HG03064 (cell line): ENCODE measurements at regions not wholly inside any gene's neighbourhood (a gene's known extent, or its start where the extent isn't known, plus 50 kb on each side); places are given as distances from the start of the nearest gene placed in this dataset.
"Not testable (repeated sequence)": the region's sequence is repeated elsewhere in the genome, so short reads cannot be mapped to it uniquely, and the experiment has no call there.

Experiments
- ATAC-seq: cut with Tn5 transposase; IDR thresholded peaks from one replicate; pipeline ENCODE4 v1.9.1; 2021; ENCODE audit warnings: low read depth; ENCODE audit not compliant: unreplicated experiment

GRCh38 chr13:50129081-50129705 lies 113.9 kb downstream of the KCNRG start:
- no peak for ATAC-seq

- ATAC-seq = no peak
Observed at GRCh38 chr13:50129706-50130122, 114.5 kb downstream of the KCNRG start.

DNA sequence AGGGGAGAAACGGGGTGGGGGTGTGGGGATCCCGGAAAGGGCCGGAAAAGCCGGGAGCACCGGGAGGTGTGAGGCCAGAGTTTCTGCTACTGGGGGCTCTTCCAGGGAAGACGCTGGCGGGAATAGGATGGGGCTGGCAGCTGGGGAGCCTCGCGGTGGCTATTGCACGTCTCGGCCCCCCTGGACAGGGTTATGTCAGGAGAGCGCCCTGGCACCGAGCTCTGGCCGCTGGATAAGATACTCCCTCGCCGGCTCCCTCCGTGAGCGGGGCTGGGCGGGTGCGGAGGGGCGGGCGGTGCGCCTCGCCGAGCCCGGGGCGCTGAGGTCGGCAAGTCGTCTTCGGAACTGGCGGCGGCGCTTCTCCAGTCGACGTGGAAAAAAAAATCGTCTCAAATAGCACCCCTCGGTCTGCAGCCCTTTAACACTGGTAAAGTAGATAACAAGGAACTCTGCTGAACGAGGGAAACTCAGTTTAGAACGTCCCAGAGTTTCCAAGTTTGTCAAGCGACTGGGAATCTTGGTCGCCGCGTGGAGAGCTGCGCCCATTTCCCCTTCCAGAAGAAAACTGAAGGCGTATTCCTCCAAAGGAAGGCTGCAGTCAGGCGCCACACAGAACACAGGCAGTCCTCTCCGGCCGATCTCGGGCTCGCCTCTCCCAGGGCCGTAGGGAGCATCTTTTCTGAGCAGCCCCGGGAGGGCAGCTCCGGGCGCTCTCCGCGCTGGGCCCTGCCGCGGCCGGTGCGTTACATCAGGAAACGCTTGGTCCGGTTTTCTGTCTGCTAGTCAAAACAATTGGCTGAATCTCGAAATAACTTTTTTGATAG lies 115.1 kb downstream of the KCNRG start:
- ATAC-seq = no peak

- ATAC-seq = no peak
Observed at GRCh38 chr13:50131920-50132903, 117.0 kb downstream of the KCNRG start.

DNA sequence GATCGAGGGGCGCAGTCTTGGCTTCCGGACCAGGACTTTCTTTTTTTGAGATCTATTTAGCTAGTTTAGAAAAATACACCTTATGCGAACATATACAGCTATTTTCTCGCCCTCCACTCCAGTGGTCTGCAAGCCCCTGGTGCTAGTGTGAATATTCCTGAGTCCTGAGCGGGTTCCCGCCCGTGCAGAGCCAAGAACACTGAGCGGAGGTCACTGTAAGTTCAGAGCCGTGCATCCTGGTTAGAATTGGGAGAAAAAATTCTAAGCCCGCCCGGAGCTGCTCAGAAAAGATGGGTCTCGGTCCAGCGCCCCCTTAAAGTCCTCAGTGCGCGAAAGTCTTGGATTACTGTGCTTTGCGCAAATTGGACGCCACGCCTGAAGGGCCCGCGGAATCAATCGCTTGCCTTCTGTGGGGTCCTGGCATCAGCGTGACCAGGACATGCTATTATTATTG lies 117.7 kb downstream of the KCNRG start:
- ATAC-seq = no peak

- no peak for ATAC-seq
Observed at GRCh38 chr13:50133358-50133953, 118.2 kb downstream of the KCNRG start.

DNA sequence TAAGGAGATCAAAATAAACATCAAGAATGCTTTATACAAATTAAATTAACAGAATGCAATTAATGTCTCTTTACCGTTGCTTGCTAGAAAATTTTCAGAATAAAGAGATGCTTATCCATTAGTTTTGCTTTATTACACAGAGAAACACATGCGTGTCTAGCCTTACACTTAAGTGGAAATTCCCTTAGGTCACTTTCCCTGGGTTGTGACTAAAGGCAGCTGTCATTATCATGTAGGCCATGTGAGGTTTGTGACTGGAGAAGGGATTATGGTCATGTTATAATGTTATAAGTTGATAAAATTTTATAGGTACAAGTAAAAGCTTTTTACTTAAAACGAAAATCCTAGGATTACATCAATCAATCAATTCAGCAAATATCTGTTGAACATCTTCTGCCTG lies 121.0 kb downstream of the KCNRG start:
- ATAC-seq = no peak

DNA sequence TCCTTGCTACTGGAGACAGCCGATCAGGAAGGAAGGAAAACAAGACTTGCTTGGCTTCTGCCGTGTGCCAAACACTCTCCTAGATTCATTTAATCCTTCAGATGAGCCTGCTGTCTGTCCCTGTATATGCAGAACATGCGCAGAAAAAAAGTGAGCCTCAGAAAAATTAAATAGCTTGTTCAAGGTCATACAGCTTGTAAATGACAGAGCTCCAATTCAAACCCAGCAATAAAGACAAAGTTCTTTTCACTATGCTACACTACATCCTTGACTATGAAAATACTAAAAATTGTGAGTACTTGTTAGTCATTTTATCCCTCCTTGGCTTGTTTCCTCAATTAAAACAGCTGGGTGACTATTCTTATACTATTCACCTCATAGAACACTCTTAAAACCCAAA lies 121.4 kb downstream of the KCNRG start:
- ATAC-seq = no peak

DNA sequence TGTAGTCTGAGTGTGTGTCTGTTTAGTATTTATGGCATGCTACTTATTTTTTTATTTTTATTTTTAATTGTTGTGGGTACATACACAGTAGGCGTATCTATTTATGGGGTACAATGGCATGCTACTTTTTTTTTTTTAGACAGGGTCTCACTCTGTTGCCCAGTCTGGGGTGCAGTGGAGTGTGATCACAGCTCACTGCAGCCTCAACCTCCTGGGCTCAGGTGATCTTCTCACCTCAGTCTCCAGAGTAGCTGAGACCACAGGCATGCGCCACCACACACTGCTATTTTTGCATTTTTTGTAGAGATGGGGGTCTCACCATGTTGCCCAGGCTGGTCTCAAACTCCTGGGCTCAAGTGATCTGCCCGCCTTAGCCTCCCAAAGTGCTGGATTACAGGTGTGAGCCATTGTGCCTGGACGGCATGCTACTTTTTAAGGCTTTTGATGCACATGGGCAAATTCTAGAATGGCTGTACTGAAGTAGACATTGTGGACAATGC lies 124.2 kb downstream of the KCNRG start:
- not testable (repeated sequence) for ATAC-seq

DNA sequence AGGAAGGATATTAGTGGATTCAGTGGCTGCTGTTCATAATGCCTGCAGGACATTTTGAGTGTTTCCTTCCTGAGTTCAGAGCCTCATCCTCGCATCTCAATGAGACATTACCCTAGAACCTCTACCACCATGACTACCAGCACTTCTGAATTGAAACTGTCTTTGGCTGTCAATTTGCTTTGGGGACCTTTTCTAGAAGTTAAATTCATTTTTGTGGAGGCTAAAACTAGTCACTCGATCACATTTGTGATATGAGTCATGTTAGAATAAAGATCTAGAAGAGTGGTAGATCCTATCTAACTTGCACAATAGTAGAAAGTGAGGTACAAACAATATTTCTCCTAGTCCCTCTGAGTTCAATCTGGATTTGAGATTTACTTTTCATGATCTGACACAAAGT lies 124.9 kb downstream of the KCNRG start:
- no peak for ATAC-seq

DNA sequence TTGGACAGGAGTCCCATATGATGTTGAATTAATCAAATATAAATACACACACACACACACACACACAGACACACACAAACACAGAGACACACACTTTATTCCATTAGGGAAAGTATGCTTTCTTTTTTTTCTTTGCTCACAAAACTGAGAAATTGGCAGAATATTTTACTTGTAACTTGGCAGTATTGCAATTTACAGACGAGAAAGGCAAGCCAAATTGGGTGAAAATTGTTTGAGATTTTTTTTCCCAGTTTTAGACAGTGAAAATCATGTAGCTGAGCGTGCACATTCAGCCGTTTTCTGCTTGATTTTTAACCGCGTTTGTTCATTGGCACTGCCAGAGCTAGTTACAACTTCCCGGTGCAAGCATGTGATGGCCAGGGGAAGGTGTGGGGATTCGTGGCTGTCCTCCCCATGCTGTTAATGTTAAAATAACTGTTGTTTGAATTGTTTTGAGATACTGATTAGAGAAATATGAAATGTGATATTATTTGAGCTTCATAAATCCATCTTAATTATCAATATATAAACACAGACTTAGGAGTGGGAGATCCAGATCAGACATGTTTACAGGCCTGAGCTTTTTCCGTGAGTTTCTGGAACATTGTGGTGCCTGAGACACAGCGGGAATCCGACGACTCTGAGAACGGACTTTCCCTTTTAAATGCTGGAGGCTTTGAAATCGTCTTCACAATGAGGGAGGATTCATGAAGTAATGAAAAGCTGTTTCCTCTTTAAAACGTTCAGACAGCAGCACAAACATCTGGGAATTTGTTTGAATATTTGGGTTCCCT lies 125.5 kb downstream of the KCNRG start:
- ATAC-seq = no peak

DNA sequence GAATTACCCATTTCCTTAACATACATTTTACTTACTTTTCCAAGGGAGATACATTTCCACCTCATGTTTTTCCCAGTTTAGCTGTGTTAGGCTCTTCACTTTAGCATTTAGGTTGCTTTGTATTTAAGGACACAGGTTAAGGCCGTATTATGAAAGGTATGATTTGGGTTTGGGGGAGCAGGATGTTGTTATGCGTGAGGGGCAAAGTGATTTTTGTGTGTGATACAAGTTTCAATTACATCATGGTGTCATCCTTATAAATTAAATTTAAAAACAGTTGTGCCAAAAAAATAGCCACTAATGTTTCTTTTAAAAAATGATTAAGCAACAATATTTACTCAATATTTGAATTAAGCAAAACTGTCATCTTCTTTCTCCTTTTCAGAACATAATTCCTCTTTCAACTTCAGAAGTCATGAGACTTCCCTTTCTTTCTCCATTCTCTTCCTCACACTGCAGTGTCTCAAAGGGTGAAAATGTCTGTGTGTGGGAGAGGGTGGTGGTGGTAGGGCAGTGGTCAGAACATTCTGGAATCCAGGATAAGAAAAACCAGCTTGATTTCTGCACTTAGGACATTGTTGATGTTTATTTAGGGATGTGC lies 126.2 kb downstream of the KCNRG start:
- no peak for ATAC-seq

- no peak for ATAC-seq
Observed at GRCh38 chr13:50144246-50145160, 129.3 kb downstream of the KCNRG start.

- no peak for ATAC-seq
Observed at GRCh38 chr13:50149214-50149613, 134.0 kb downstream of the KCNRG start.

GRCh38 chr13:50149932-50150331 lies 134.7 kb downstream of the KCNRG start:
- no peak for ATAC-seq

GRCh38 chr13:50152224-50152623 lies 137.0 kb downstream of the KCNRG start:
- ATAC-seq = no peak

DNA sequence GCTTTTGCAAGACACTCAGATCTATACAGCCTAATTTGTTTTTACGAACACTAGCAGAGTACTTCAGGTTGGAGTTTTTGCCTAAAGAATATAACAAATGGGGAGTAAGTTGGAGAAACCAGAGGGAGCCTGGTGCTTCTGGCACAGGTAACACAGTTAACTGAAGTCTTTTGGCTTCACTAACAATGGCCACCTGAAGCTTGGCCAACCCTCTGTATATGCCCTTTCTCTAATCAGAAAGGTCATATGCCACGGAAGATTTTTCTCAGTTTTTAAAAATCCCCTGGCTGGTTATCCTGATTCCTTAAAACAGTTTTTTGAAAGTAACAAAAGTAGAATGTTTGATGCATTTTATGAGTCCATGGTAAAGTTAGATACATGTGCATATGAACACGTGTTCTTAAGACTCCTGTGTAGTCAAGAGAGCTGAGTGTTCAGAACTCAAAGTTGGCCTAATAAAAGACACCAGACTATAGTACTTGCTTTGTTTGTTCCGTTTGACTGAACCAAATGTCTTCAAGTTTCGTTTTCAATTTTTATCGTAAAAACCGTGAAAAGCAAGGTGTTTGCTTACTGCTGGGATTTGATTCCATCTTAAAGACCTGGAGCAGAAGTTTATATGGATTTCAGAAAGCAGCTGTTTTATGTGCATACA lies 137.5 kb downstream of the KCNRG start:
- no peak for ATAC-seq

GRCh38 chr13:50153401-50153800 lies 138.2 kb downstream of the KCNRG start:
- no peak for ATAC-seq
